NB4 (cell line): ENCODE measurements at regions not wholly inside any gene's neighbourhood (a gene's known extent, or its start where the extent isn't known, plus 50 kb on each side); places are given as distances from the start of the nearest gene placed in this dataset.

Source experiments
- DNase-seq: peaks from one replicate; pipeline ENCODE4 v3.0.0; 2010; ENCODE audit warnings: low read depth
- H3K4me3 ChIP-seq: one replicate; pipeline ENCODE4 v1.5.1; 2011; ENCODE audit warnings: mild to moderate bottlenecking, low read depth, low read length, moderate library complexity
- MAX ChIP-seq: IDR thresholded peaks from 2 replicates; pipeline ENCODE4 v1.6.1; 2011; ENCODE audit warnings: low read depth, low read length
- MYC ChIP-seq: IDR thresholded peaks from 2 replicates; pipeline ENCODE4 v1.6.1; 2011; ENCODE audit warnings: low read depth, low read length
- POLR2A ChIP-seq: IDR thresholded peaks from 2 replicates; pipeline ENCODE4 v1.6.1; 2011; ENCODE audit warnings: mild to moderate bottlenecking; ENCODE audit not compliant: insufficient read length; ENCODE audit errors: extremely low read depth
- TF ChIP-seq, protein P1 (sequence below): IDR thresholded peaks from one replicate; pipeline ENCODE4 v1.5.1; 2012; ENCODE audit warnings: low read depth, low read length

GRCh38 chr4:10183462-10183861, 66.9 kb upstream of the WDR1 start:
- H3K4me3 ChIP-seq = no peak overlapping the region
- TF ChIP-seq, protein P1, sequence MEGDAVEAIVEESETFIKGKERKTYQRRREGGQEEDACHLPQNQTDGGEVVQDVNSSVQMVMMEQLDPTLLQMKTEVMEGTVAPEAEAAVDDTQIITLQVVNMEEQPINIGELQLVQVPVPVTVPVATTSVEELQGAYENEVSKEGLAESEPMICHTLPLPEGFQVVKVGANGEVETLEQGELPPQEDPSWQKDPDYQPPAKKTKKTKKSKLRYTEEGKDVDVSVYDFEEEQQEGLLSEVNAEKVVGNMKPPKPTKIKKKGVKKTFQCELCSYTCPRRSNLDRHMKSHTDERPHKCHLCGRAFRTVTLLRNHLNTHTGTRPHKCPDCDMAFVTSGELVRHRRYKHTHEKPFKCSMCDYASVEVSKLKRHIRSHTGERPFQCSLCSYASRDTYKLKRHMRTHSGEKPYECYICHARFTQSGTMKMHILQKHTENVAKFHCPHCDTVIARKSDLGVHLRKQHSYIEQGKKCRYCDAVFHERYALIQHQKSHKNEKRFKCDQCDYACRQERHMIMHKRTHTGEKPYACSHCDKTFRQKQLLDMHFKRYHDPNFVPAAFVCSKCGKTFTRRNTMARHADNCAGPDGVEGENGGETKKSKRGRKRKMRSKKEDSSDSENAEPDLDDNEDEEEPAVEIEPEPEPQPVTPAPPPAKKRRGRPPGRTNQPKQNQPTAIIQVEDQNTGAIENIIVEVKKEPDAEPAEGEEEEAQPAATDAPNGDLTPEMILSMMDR = no peak
- TF ChIP-seq MAX = no peak
- TF ChIP-seq POLR2A = no peak
- no peak for TF ChIP-seq MYC
- DNase-seq = peak; percentile 80

- H3K4me3 ChIP-seq = no peak overlapping the region
- TF ChIP-seq POLR2A (no peak), MYC (no peak), MAX (no peak)
- TF ChIP-seq, protein P1 = no peak
- DNase-seq = no peak
Observed at GRCh38 chr4:10182446-10183424, 66.1 kb upstream of the WDR1 start.

DNA sequence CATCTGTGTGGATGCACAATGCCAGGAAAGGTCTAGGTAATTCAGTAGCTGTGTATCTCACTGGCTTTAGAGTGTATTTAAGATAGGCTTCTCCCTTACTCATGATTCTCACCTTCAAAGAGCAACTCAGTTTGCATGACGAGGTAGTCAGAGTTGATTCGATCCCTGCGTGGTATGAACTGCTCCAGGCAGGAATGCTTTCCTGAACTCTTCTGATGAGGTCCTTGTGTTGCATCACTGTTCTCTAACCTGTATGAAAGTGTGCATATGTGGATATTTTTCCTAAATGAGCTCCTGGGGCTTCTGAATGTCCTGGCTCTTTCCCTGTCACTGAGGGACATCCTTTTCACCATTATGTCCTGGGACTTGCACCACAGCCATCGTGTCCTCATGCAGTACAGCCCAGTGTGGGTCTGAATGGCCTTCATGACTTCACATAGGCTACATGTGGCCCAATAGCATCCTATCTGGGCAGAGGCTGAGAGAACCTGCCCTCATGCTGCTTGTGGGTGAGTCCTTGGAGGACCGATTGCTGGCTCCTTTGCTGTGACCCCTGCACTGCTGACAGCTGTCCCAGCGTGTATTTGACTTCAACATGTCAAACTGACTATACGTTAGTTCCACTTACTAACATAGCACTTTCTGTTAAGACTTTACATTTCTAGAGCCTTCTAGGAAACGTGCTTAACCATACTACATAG, 65.3 kb upstream of the WDR1 start:
- TF ChIP-seq, protein P1 = no peak
- TF ChIP-seq MYC = no peak
- no peak for TF ChIP-seq MAX
- no peak for TF ChIP-seq POLR2A
- H3K4me3 ChIP-seq = no peak overlapping the region
- DNase-seq = no peak

- peak overlapping the region; percentile 7 for H3K4me3 ChIP-seq
- TF ChIP-seq MYC (no peak), MAX (peak; percentile 24; the same call in 1 of the 2 replicates)
- TF ChIP-seq, protein P1 = no peak
- peak; percentile 97 for DNase-seq
Observed at GRCh38 chr4:10180927-10181744, 64.5 kb upstream of the WDR1 start.

DNA sequence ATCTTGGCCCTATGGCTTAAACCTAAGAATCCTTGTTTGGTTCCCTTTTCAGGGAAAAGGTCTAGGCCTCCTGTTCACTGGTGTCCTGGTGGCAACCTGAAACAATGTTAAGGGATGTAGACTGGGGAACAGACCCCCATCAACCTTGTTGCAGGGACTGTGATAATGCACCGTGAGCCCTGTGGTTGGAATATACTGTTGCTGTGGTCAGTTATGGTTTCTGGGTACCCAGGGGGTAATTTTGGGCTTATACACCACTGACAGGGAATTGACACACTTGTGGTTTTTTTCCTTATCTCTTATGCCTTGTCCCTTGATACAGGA, 64.0 kb upstream of the WDR1 start:
- peak; percentile 78 for DNase-seq
- H3K4me3 ChIP-seq = peak overlapping the region; percentile 7
- no peak for TF ChIP-seq MYC
- no peak for TF ChIP-seq POLR2A
- TF ChIP-seq MAX = no peak
- TF ChIP-seq, protein P1 = no peak
